ENCODE measurements at regions not wholly inside any gene's neighbourhood (a gene's known extent, or its start where the extent isn't known, plus 50 kb on each side); places are given as distances from the start of the nearest gene placed in this dataset.

DNA sequence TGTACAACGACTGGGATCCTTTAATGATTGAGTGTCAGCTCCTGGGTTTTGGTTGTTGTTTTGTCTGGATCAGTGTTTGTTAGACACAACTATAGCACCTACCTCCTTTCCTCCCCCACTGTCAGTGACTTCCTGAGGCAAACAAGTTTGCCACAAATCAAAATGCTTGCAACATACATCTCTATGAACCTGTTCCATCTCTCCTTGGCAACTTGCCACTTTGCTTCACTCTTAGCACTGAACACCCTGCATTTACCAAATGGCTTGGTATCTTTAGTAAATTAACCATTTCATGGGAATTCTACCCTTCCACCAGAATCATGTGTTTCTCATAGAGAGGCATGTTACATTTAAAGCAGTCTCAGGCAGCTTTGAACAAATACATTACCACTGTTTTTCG is 301.1 kb upstream of the TANK start:
- Histone ChIP-seq H3K27ac (ENCODE audit: control insufficient read depth, insufficient read depth, low read length) (no peak overlapping the region), H3K4me1 (ENCODE audit: control insufficient read depth, extremely low read depth, insufficient read depth, low read length) (no peaks in the 10 kb centered on the region), H3K4me2 (ENCODE audit: control insufficient read depth, extremely low read depth, insufficient read depth, low read depth, low read length) (no peak overlapping the region), H2AFZ (ENCODE audit: control insufficient read depth, low read length) (no peak overlapping the region), H3K4me3 (ENCODE audit: control insufficient read depth in 2 of 3, extremely low read depth in 1 of 3, insufficient read depth in 2 of 3, low read depth in 1 of 3, low read length in 3 of 3) (no peak overlapping the region), H3K9me3 (ENCODE audit: control insufficient read depth, low read depth, low read length) (no peaks in the 10 kb centered on the region), H3K79me2 (ENCODE audit: control insufficient read depth, insufficient read depth, low read length) (no peaks in the 10 kb centered on the region), H3K9ac (ENCODE audit: control insufficient read depth, extremely low read depth, insufficient read depth, low read length) (no peak overlapping the region), H3K9me1 (ENCODE audit: control insufficient read depth, extremely low read depth, insufficient read depth, low read length) (no peaks in the 10 kb centered on the region), H4K20me1 (ENCODE audit: control insufficient read depth, extremely low read depth, insufficient read depth, low read length) (no peaks in the 10 kb centered on the region), H3K36me3 (ENCODE audit: control insufficient read depth in 2 of 2, extremely low read depth in 1 of 2, insufficient read depth in 2 of 2, low read length in 2 of 2) (no peaks in the 10 kb centered on the region), H3K27me3 (ENCODE audit: control insufficient read depth, extremely low read depth, insufficient read depth, low read length) (no peaks in the 10 kb centered on the region)
- dilution Hi-C loops (cut with MboI; ENCODE audit: extremely low pct_ligation_motif_present, low sequenced_read_pairs) = no loop called here
- DNase-seq (ENCODE audit: low read depth, low spot score) (no peak), FAIRE-seq (no peak)
- no peak for TF ChIP-seq EZH2 (IDR thresholded peaks at IDR 0.05; ENCODE audit: low read length)
- TF ChIP-seq, protein P1, sequence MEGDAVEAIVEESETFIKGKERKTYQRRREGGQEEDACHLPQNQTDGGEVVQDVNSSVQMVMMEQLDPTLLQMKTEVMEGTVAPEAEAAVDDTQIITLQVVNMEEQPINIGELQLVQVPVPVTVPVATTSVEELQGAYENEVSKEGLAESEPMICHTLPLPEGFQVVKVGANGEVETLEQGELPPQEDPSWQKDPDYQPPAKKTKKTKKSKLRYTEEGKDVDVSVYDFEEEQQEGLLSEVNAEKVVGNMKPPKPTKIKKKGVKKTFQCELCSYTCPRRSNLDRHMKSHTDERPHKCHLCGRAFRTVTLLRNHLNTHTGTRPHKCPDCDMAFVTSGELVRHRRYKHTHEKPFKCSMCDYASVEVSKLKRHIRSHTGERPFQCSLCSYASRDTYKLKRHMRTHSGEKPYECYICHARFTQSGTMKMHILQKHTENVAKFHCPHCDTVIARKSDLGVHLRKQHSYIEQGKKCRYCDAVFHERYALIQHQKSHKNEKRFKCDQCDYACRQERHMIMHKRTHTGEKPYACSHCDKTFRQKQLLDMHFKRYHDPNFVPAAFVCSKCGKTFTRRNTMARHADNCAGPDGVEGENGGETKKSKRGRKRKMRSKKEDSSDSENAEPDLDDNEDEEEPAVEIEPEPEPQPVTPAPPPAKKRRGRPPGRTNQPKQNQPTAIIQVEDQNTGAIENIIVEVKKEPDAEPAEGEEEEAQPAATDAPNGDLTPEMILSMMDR (optimal IDR thresholded peaks at IDR 0.05 in 1 of 3, IDR thresholded peaks at IDR 0.05 in 1 of 3, conservative IDR thresholded peaks at IDR 0.05 in 1 of 3; ENCODE audit: extremely low read depth in 1 of 3, insufficient read depth in 2 of 3, low read length in 3 of 3) = no peak

DNA sequence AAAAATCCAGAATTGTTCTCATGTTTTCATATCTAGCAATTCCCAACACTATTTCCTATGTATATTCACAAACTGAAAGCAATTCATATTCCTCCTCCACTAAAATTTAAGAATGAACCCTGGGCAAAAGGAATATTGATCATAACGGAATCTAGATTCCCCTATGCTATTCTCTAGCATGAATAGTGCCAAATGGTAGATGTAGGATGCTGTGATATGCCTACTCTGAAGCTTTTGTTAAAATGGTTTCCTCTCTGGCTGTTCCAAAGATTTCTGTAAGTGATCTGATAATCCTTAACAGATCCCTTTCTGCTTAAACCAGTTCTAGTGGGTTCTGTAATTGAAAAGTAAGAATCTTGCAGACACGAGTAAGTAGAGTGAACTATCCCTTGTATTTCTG is 298.0 kb upstream of the TANK start:
- Histone ChIP-seq H3K27me3 (ENCODE audit: control insufficient read depth, extremely low read depth, insufficient read depth, low read length) (no peaks in the 10 kb centered on the region), H3K27ac (ENCODE audit: control insufficient read depth, insufficient read depth, low read length) (no peak overlapping the region), H3K4me2 (ENCODE audit: control insufficient read depth, extremely low read depth, insufficient read depth, low read depth, low read length) (no peak overlapping the region), H3K79me2 (ENCODE audit: control insufficient read depth, insufficient read depth, low read length) (no peaks in the 10 kb centered on the region), H3K4me3 (ENCODE audit: control insufficient read depth in 2 of 3, extremely low read depth in 1 of 3, insufficient read depth in 2 of 3, low read depth in 1 of 3, low read length in 3 of 3) (no peak overlapping the region), H3K9me3 (ENCODE audit: control insufficient read depth, low read depth, low read length) (no peaks in the 10 kb centered on the region), H3K9ac (ENCODE audit: control insufficient read depth, extremely low read depth, insufficient read depth, low read length) (no peak overlapping the region), H3K36me3 (ENCODE audit: control insufficient read depth in 2 of 2, extremely low read depth in 1 of 2, insufficient read depth in 2 of 2, low read length in 2 of 2) (no peaks in the 10 kb centered on the region), H2AFZ (ENCODE audit: control insufficient read depth, low read length) (no peak overlapping the region), H4K20me1 (ENCODE audit: control insufficient read depth, extremely low read depth, insufficient read depth, low read length) (no peaks in the 10 kb centered on the region), H3K4me1 (ENCODE audit: control insufficient read depth, extremely low read depth, insufficient read depth, low read length) (no peaks in the 10 kb centered on the region), H3K9me1 (ENCODE audit: control insufficient read depth, extremely low read depth, insufficient read depth, low read length) (no peaks in the 10 kb centered on the region)
- TF ChIP-seq, protein P1 (optimal IDR thresholded peaks at IDR 0.05 in 1 of 3, IDR thresholded peaks at IDR 0.05 in 1 of 3, conservative IDR thresholded peaks at IDR 0.05 in 1 of 3; ENCODE audit: extremely low read depth in 1 of 3, insufficient read depth in 2 of 3, low read length in 3 of 3) = no peak
- TF ChIP-seq EZH2 (IDR thresholded peaks at IDR 0.05; ENCODE audit: low read length) = no peak
- no peak for FAIRE-seq
- dilution Hi-C loops (cut with MboI; ENCODE audit: extremely low pct_ligation_motif_present, low sequenced_read_pairs) = no loop called here
- DNase-seq (ENCODE audit: low read depth, low spot score) = no peak

Data from keratinocyte (primary cell).